GM19468 (cell line): ENCODE measurements at regions not wholly inside any gene's neighbourhood (a gene's known extent, or its start where the extent isn't known, plus 50 kb on each side); places are given as distances from the start of the nearest gene placed in this dataset.
"Not testable (repeated sequence)": the region's sequence is repeated elsewhere in the genome, so short reads cannot be mapped to it uniquely, and the experiment has no call there.

Experiments
- ATAC-seq: cut with Tn5 transposase; IDR thresholded peaks from one replicate; pipeline ENCODE4 v1.9.1; 2021; ENCODE audit warnings: mild to moderate bottlenecking, moderate library complexity, moderate number of reproducible peaks; ENCODE audit not compliant: unreplicated experiment; ENCODE audit errors: extremely low read depth

- no peak for ATAC-seq
Observed at GRCh38 chr16:13680021-13680889, 239.7 kb upstream of the ERCC4 start.

GRCh38 chr16:13684819-13685563 is 235.0 kb upstream of the ERCC4 start:
- no peak for ATAC-seq

- ATAC-seq, result no peak
Observed at GRCh38 chr16:13696017-13696416, 223.9 kb upstream of the ERCC4 start.

GRCh38 chr16:13697013-13697412 is 222.9 kb upstream of the ERCC4 start:
- ATAC-seq, result no peak

GRCh38 chr16:13697568-13697967 is 222.4 kb upstream of the ERCC4 start:
- no peak for ATAC-seq

GRCh38 chr16:13702614-13703013 is 217.3 kb upstream of the ERCC4 start:
- ATAC-seq, result no peak

GRCh38 chr16:13708347-13709120 is 211.4 kb upstream of the ERCC4 start:
- ATAC-seq, result no peak

- no peak for ATAC-seq
Observed at GRCh38 chr16:13718748-13719147, 201.2 kb upstream of the ERCC4 start.

- no peak for ATAC-seq
Observed at GRCh38 chr16:13727943-13728342, 192.0 kb upstream of the ERCC4 start.

GRCh38 chr16:13733561-13733960 is 186.4 kb upstream of the ERCC4 start:
- ATAC-seq, result no peak

GRCh38 chr16:13739621-13740373 is 180.2 kb upstream of the ERCC4 start:
- not testable (repeated sequence) for ATAC-seq

GRCh38 chr16:13742928-13743327 is 177.0 kb upstream of the ERCC4 start:
- no peak for ATAC-seq

- no peak for ATAC-seq
Observed at GRCh38 chr16:13743571-13743970, 176.4 kb upstream of the ERCC4 start.

- ATAC-seq, result no peak
Observed at GRCh38 chr16:13756411-13757140, 163.4 kb upstream of the ERCC4 start.

- no peak for ATAC-seq
Observed at GRCh38 chr16:13766334-13766733, 153.6 kb upstream of the ERCC4 start.

- no peak for ATAC-seq
Observed at GRCh38 chr16:13767215-13767614, 152.7 kb upstream of the ERCC4 start.

GRCh38 chr16:13768471-13768870 is 151.5 kb upstream of the ERCC4 start:
- ATAC-seq, result no peak

- ATAC-seq, result no peak
Observed at GRCh38 chr16:13770436-13770835, 149.5 kb upstream of the ERCC4 start.

GRCh38 chr16:13772782-13773181 is 147.2 kb upstream of the ERCC4 start:
- no peak for ATAC-seq
